ENCODE measurements at regions not wholly inside any gene's neighbourhood (a gene's known extent, or its start where the extent isn't known, plus 50 kb on each side); places are given as distances from the start of the nearest gene placed in this dataset.
A peak's percentile ranks its signal among the peaks of the same experiment; 100 is the strongest.

DNA sequence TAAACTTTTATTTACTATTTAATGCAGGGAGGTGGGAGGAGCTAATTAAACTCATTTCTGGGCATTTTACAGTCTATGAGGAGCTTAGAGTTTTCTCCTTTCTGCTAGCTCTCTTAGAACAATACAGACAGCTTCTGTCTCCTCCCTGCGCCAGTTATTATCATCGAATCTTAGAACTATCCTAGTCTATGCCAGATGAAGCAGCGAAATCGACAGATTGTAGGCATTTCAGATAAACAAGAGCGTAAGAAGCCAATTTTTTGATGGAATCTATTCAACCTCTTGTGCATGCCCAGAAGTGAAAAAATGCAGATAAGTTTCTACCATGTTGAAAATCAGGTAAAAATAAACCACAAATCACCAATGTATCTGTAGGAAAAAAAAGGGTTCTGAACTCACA lies 297.1 kb downstream of the KLF12 start:
- peak overlapping the region in 1 of 10 donors; percentile 13 for H3K4me3 Mint-ChIP-seq
- no peaks in the 10 kb centered on the region for H3K27me3 Mint-ChIP-seq
- ATAC-seq = no peak
- POLR2A ChIA-PET = interaction anchor here (1.2 to 2.3 kb wide), 3 partner anchors 75 to 450 kb away, joined by 3 to 11 read pairs (median 5); no protein-coding TSS in a partner anchor
- H3K4me1 Mint-ChIP-seq = peaks cover 3 to 75% (median 49%) of the 10 kb centered on the region in 7 donors
- no peak overlapping the region for H3K27ac ChIP-seq (ENCODE audit: low read depth, low read length)
- no peaks in the 10 kb centered on the region for H3K9me3 ChIP-seq (ENCODE audit: control insufficient read depth in 2 of 3, low read length in 3 of 3)
- no peaks in the 10 kb centered on the region for H3K27me3 ChIP-seq (ENCODE audit: control insufficient read depth in 2 of 2, insufficient read depth in 2 of 2, low read length in 2 of 2)
- CTCF ChIA-PET = interaction anchor here (0.7 to 4.1 kb wide), 6 partner anchors 12 to 449 kb away, joined by 3 to 26 read pairs (median 4); no protein-coding TSS in a partner anchor
- H3K9me3 Mint-ChIP-seq = no peaks in the 10 kb centered on the region
- H3K36me3 Mint-ChIP-seq = peaks cover 4 to 22% (median 13%) of the 10 kb centered on the region in 5 donors
- H3K4me1 ChIP-seq (ENCODE audit: control insufficient read depth in 2 of 2, insufficient read depth in 2 of 2, low read length in 2 of 2) = peaks cover 6 to 34% of the 10 kb centered on the region in 2 donors
- H3K4me3 ChIP-seq (ENCODE audit: low read length) = no peak overlapping the region
- intact Hi-C loops (cut with micrococcal nuclease) = loop anchor here in 1 of 2 donors (2.0 to 5.0 kb wide), 2 partner anchors 14 to 150 kb away; no protein-coding TSS in a partner anchor
- H3K36me3 ChIP-seq (ENCODE audit: control insufficient read depth in 2 of 3, insufficient read depth in 3 of 3, low read length in 3 of 3) = peaks cover 0 to 7% (median 0%) of the 10 kb centered on the region in 3 experiments
- H3K27ac Mint-ChIP-seq = peak overlapping the region in 7 of 9 donors; percentile 23 to 68 (median 55)
- DNase-seq = no peak

DNA sequence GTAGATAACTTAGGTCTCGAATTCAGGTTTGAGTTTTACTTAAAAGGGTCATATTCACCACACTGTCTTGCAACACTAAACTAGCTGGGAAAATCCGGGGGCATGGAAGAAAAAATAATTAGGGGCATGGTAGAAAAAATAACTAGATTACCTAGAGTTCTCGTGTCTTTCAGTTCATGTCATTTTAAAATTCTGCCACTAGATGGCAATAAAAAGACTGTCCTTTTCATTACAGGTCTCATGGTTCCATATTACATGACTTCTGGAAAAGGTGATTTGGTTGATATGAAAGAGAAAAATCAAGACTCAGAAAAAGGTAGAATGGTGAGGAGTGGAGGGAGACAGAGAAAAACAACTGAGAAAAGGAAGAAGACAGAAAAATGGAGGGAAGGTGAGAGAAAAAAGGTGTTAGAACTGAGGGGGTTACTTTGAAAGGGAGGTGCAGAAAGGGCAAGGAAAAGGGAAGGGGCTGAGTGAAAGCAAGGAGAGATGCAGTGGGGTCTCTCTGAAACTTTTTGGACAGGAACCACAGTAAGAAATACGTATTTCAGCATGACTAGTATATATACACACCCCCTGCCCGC lies 299.0 kb downstream of the KLF12 start:
- Mint-ChIP-seq H3K4me1 (peaks cover 5 to 71% (median 43%) of the 10 kb centered on the region in 7 donors), H3K36me3 (peaks cover 0 to 8% (median 5%) of the 10 kb centered on the region in 5 donors), H3K4me3 (no peak overlapping the region), H3K27ac (no peak overlapping the region), H3K27me3 (no peaks in the 10 kb centered on the region), H3K9me3 (no peaks in the 10 kb centered on the region)
- ATAC-seq = peak; percentile 64
- POLR2A ChIA-PET = interaction anchor here (1.0 to 2.3 kb wide), 4 partner anchors 69 to 452 kb away, joined by 3 to 11 read pairs (median 4); no protein-coding TSS in a partner anchor
- intact Hi-C loops (cut with micrococcal nuclease) = loop anchor here (1.0 to 5.0 kb wide), 9 partner anchors 14 to 1384 kb away; partner anchors contain the start of gene KLF12 (in 1 of the 2)
- Histone ChIP-seq H3K4me1 (ENCODE audit: control insufficient read depth in 2 of 2, insufficient read depth in 2 of 2, low read length in 2 of 2) (peaks cover 7 to 41% of the 10 kb centered on the region in 2 donors), H3K27ac (ENCODE audit: low read depth, low read length) (no peak overlapping the region), H3K36me3 (ENCODE audit: control insufficient read depth in 2 of 3, insufficient read depth in 3 of 3, low read length in 3 of 3) (no peaks in the 10 kb centered on the region), H3K4me3 (ENCODE audit: low read length) (no peak overlapping the region), H3K9me3 (ENCODE audit: control insufficient read depth in 2 of 3, low read length in 3 of 3) (no peaks in the 10 kb centered on the region), H3K27me3 (ENCODE audit: control insufficient read depth in 2 of 2, insufficient read depth in 2 of 2, low read length in 2 of 2) (no peaks in the 10 kb centered on the region)
- CTCF ChIA-PET = interaction anchor here (0.6 to 4.1 kb wide), 11 partner anchors 13 to 539 kb away, joined by 3 to 26 read pairs (median 3); no protein-coding TSS in a partner anchor
- DNase-seq = peak in 7 of 9 donors; percentile 16 to 60 (median 54)

DNA sequence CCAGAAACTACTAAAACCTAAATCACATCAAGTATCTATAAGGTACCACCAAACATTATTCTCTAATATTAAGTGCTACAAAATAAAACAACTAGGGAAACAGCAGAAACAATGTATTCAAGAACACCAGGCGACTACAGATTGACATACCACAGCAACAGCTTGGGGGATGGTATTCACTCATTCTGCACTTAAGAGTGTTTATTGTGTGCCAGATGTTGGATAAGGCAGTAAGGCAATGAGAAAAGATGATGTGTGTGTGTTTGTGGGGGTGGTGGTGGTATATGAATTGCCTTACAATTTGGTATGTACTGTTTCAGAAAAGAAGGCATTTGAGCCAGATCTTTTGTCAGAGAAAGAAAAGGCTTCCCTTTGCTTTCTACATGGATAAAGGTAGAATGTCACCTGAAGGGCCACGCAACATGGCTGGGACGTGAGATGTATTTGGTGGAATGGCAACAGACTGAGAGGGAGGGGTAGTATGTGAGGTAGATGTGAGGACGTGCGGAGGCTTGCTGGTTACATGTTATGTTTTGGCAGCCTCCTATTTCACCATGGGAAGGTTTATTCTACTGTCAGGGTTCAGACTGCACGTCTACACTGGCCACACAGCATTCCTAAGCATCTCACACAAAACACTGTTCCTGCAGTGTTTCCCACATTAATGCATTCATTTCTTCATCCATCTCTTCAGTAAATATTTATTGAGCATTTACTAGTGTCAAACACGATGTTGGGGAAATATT lies 300.7 kb downstream of the KLF12 start:
- POLR2A ChIA-PET = interaction anchor here (0.5 to 1.9 kb wide), 7 partner anchors 23 to 289 kb away, joined by 3 to 6 read pairs (median 3); no protein-coding TSS in a partner anchor
- peaks cover 7 to 33% of the 10 kb centered on the region in 2 donors for H3K4me1 ChIP-seq (ENCODE audit: control insufficient read depth in 2 of 2, insufficient read depth in 2 of 2, low read length in 2 of 2)
- no peaks in the 10 kb centered on the region for H3K9me3 Mint-ChIP-seq
- H3K36me3 ChIP-seq (ENCODE audit: control insufficient read depth in 2 of 3, insufficient read depth in 3 of 3, low read length in 3 of 3) = no peaks in the 10 kb centered on the region
- DNase-seq (no peak), ATAC-seq (no peak)
- no peaks in the 10 kb centered on the region for H3K27me3 Mint-ChIP-seq
- H3K4me3 Mint-ChIP-seq = peak overlapping the region in 5 of 10 donors; percentile 6 to 70 (median 39)
- no peak overlapping the region for H3K4me3 ChIP-seq (ENCODE audit: low read length)
- H3K27me3 ChIP-seq (ENCODE audit: control insufficient read depth in 2 of 2, insufficient read depth in 2 of 2, low read length in 2 of 2) = no peaks in the 10 kb centered on the region
- H3K36me3 Mint-ChIP-seq = peaks cover 0 to 3% (median 2%) of the 10 kb centered on the region in 5 donors
- peak overlapping the region in 7 of 9 donors; percentile 77 to 91 (median 84) for H3K27ac Mint-ChIP-seq
- CTCF ChIA-PET = interaction anchor here (1.0 to 1.5 kb wide), 2 partner anchors 453 kb away, joined by 5 read pairs; no protein-coding TSS in a partner anchor
- H3K9me3 ChIP-seq (ENCODE audit: control insufficient read depth in 2 of 3, low read length in 3 of 3) = no peaks in the 10 kb centered on the region
- H3K4me1 Mint-ChIP-seq = peaks cover 6 to 74% (median 53%) of the 10 kb centered on the region in 7 donors
- intact Hi-C loops (cut with micrococcal nuclease) = loop anchor here (2.0 kb wide), 3 partner anchors 15 to 361 kb away; no protein-coding TSS in a partner anchor
- H3K27ac ChIP-seq (ENCODE audit: low read depth, low read length) = peak overlapping the region; percentile 27

DNA sequence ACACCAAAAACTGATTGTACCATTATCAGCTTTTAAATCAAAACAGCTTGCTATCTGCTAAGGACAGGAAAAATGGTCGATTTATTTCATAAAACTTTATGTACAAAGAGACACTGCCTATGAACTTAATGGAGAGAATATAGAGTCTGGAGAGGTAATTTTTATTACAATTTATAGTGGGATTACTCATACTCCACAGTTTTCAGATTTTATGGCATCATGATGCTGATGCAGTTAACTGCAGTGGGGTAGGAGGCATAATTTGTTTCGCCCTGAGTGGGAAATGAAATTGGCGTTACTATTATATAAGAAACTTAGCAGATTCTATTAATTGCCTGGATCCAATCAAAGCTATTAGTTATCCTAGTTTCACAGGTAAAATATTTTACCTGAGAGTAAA lies 301.4 kb downstream of the KLF12 start:
- H3K4me1 ChIP-seq (ENCODE audit: control insufficient read depth in 2 of 2, insufficient read depth in 2 of 2, low read length in 2 of 2) = peaks cover 7 to 30% of the 10 kb centered on the region in 2 donors
- peaks cover 6 to 77% (median 60%) of the 10 kb centered on the region in 7 donors for H3K4me1 Mint-ChIP-seq
- ATAC-seq (no peak), DNase-seq (no peak)
- H3K36me3 Mint-ChIP-seq = peaks cover 0 to 10% (median 4%) of the 10 kb centered on the region in 5 donors
- no peaks in the 10 kb centered on the region for H3K27me3 ChIP-seq (ENCODE audit: control insufficient read depth in 2 of 2, insufficient read depth in 2 of 2, low read length in 2 of 2)
- peak overlapping the region; percentile 27 for H3K27ac ChIP-seq (ENCODE audit: low read depth, low read length)
- H3K36me3 ChIP-seq (ENCODE audit: control insufficient read depth in 2 of 3, insufficient read depth in 3 of 3, low read length in 3 of 3) = no peaks in the 10 kb centered on the region
- no peaks in the 10 kb centered on the region for H3K27me3 Mint-ChIP-seq
- intact Hi-C loops (cut with micrococcal nuclease) = loop anchor here in 1 of 2 donors (1.0 kb wide), 2 partner anchors 10 to 67 kb away; no protein-coding TSS in a partner anchor
- ChIA-PET POLR2A (interaction anchor here (0.5 to 1.9 kb wide), 5 partner anchors 22 to 76 kb away, joined by 3 to 6 read pairs (median 3); no protein-coding TSS in a partner anchor), CTCF (interaction anchor here (0.6 to 1.5 kb wide), 3 partner anchors 67 to 1541 kb away, joined by 3 to 5 read pairs (median 3); no protein-coding TSS in a partner anchor)
- no peaks in the 10 kb centered on the region for H3K9me3 ChIP-seq (ENCODE audit: control insufficient read depth in 2 of 3, low read length in 3 of 3)
- H3K4me3 ChIP-seq (ENCODE audit: low read length) = no peak overlapping the region
- H3K27ac Mint-ChIP-seq = peak overlapping the region in 7 of 9 donors; percentile 80 to 91 (median 84)
- peak overlapping the region in 7 of 10 donors; percentile 6 to 76 (median 58) for H3K4me3 Mint-ChIP-seq
- no peaks in the 10 kb centered on the region for H3K9me3 Mint-ChIP-seq

DNA sequence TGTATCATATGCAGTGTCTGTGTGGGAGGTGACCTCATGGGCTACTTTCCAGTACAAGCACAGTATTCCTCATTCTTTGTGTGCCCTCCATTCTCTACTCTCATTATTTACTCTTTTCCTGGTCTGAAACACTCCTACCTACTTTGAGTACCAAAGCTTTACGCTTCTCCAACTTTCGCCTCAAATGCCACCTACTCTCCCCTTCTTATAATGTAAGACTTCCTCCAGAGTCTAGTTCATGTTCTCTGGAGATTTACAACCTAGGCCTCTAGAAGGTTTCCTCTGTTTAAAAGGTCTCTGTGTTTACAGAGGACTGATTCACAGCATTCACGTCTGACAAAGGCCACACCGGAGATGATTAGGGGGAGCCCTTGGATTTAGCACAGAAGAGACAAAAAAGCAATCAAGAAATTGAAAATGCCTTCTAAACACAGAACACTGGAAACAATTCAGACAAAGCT lies 302.0 kb downstream of the KLF12 start:
- H3K27me3 ChIP-seq (ENCODE audit: control insufficient read depth in 2 of 2, insufficient read depth in 2 of 2, low read length in 2 of 2) = no peaks in the 10 kb centered on the region
- ChIA-PET POLR2A (interaction anchor here (0.6 to 1.9 kb wide), 4 partner anchors 64 to 157 kb away, joined by 3 to 6 read pairs (median 4); no protein-coding TSS in a partner anchor), CTCF (interaction anchor here (0.6 to 1.5 kb wide), 3 partner anchors 66 to 1541 kb away, joined by 3 to 5 read pairs (median 3); no protein-coding TSS in a partner anchor)
- peaks cover 0 to 12% (median 4%) of the 10 kb centered on the region in 5 donors for H3K36me3 Mint-ChIP-seq
- no peak overlapping the region for H3K4me3 ChIP-seq (ENCODE audit: low read length)
- no peaks in the 10 kb centered on the region for H3K36me3 ChIP-seq (ENCODE audit: control insufficient read depth in 2 of 3, insufficient read depth in 3 of 3, low read length in 3 of 3)
- H3K4me3 Mint-ChIP-seq = peak overlapping the region in 9 of 10 donors; percentile 1 to 76 (median 56)
- DNase-seq (peak in 4 of 9 donors; percentile 7 to 24 (median 20)), ATAC-seq (no peak)
- no peaks in the 10 kb centered on the region for H3K9me3 Mint-ChIP-seq
- intact Hi-C loops (cut with micrococcal nuclease) = loop anchor here in 1 of 2 donors (1.0 kb wide), 2 partner anchors 9 to 66 kb away; no protein-coding TSS in a partner anchor
- H3K27ac Mint-ChIP-seq = peak overlapping the region in 7 of 9 donors; percentile 80 to 91 (median 84)
- no peaks in the 10 kb centered on the region for H3K27me3 Mint-ChIP-seq
- no peaks in the 10 kb centered on the region for H3K9me3 ChIP-seq (ENCODE audit: control insufficient read depth in 2 of 3, low read length in 3 of 3)
- H3K4me1 ChIP-seq (ENCODE audit: control insufficient read depth in 2 of 2, insufficient read depth in 2 of 2, low read length in 2 of 2) = peaks cover 7 to 28% of the 10 kb centered on the region in 2 donors
- H3K27ac ChIP-seq (ENCODE audit: low read depth, low read length) = peak overlapping the region; percentile 27
- H3K4me1 Mint-ChIP-seq = peaks cover 6 to 73% (median 60%) of the 10 kb centered on the region in 7 donors

Measured in naive thymus-derived CD4-positive, alpha-beta T cell (primary cell).